ENCODE measurements at regions not wholly inside any gene's neighbourhood (a gene's known extent, or its start where the extent isn't known, plus 50 kb on each side); places are given as distances from the start of the nearest gene placed in this dataset.

GRCh38 chr15:50820808-50821382 is 55.4 kb upstream of the SPPL2A start:
- TF ChIP-seq POLR2A (IDR thresholded peaks at IDR 0.05; ENCODE audit: low read depth, low read length) (no peak), POLR2AphosphoS5 (IDR thresholded peaks at IDR 0.05; ENCODE audit: low read depth, low read length) (no peak), PAX5 (IDR thresholded peaks at IDR 0.05; ENCODE audit: insufficient read depth, low read length, severe bottlenecking) (no peak), TAF1 (IDR thresholded peaks at IDR 0.05; ENCODE audit: low read depth, low read length) (no peak), POU2F2 (IDR thresholded peaks at IDR 0.05; ENCODE audit: low read depth, low read length) (no peak)

All from GM12891 (cell line).